HepG2 (cell line): ENCODE measurements at regions not wholly inside any gene's neighbourhood (a gene's known extent, or its start where the extent isn't known, plus 50 kb on each side); places are given as distances from the start of the nearest gene placed in this dataset.

ENCODE experiments used
- ATAC-seq: fragments of 200-7000 bp; cut with Tn5 transposase; 3 replicates; pipeline ENCODE4 v1.9.1; 2020; ENCODE audit warnings: mild to moderate bottlenecking, moderate library complexity
- BruUV-seq: library from RNA; stranded (reverse); fragments of 400-500 nt; replicated peaks from 2 replicates; lab custom pipeline; 2021; lab: Mats Ljungman, UMichigan
- CTCF ChIA-PET: fragments of 300-600 bp; formaldehyde crosslinking; extraction: SDS; loops from one replicate; lab custom pipeline; 2021; ENCODE audit warnings: low total read pairs, inconsistent platforms, low intra/inter-chr PET ratio; lab: Yijun Ruan, JAX
- POLR2A ChIA-PET: fragments of 350-600 bp; sonication (Branson Sonifier 250); formaldehyde crosslinking; loops from one replicate; lab custom pipeline; 2020; ENCODE audit warnings: antibody characterized with exemption, inconsistent platforms; lab: Yijun Ruan, JAX
- DNase-seq: peaks from one replicate; pipeline ENCODE4 v3.0.0-alpha.2; 2015; ENCODE audit warnings: low spot score
- FAIRE-seq: peaks from 3 replicates; lab custom pipeline; 2011; peaks lifted over from hg19 to GRCh38; lab: Jason Lieb, UNC
- H2AFZ ChIP-seq: one replicate; pipeline ENCODE4 v1.6.1; 2011; ENCODE audit warnings: low read length, inconsistent platforms
- H3K27ac ChIP-seq: fragments of 300-600 bp; 3 replicates; pipeline ENCODE4 v1.8.0; 2011; ENCODE audit warnings: mixed run types, mild to moderate bottlenecking, mixed read lengths, low read length, inconsistent platforms; ENCODE audit not compliant: insufficient read depth; ENCODE audit errors: extremely low read length
- H3K27me3 ChIP-seq, 2 experiments: fragments of 200-600 bp in 1 of 2; 2 replicates in 1 of 2; 3 replicates in 1 of 2; pipeline versions ENCODE4 v1.6.0 to v1.8.0; 2011; ENCODE audit warnings: low read length in 2 of 2, mild to moderate bottlenecking in 2 of 2, moderate library complexity in 2 of 2, inconsistent platforms in 1 of 2; ENCODE audit not compliant: insufficient read depth in 2 of 2, control insufficient read depth in 1 of 2
- H3K36me3 ChIP-seq, 2 experiments: fragments of 200-600 bp in 1 of 2; replicated peaks in 1 of 2; 2 replicates in 1 of 2; 3 replicates in 1 of 2; pipeline versions ENCODE4 v1.5.1 to v1.8.0; 2011; ENCODE audit warnings: low read length in 2 of 2, inconsistent platforms in 1 of 2; ENCODE audit not compliant: insufficient read depth in 2 of 2, control insufficient read depth in 1 of 2
- H3K4me1 ChIP-seq: 2 replicates; pipeline ENCODE4 v1.5.1; 2012; ENCODE audit warnings: low read length, inconsistent platforms; ENCODE audit not compliant: insufficient read depth
- H3K4me2 ChIP-seq: 2 replicates; pipeline ENCODE4 v1.6.0; 2011; ENCODE audit warnings: low read depth, low read length, inconsistent platforms
- H3K4me3 ChIP-seq, 3 experiments: fragments of 200-600 bp in 1 of 3; sonication (generic), shearing (Covaris generic) in 1 of 3; replicated peaks in 1 of 3; 2 replicates each; pipeline ENCODE4 v1.5.1; 2011 to 2016; ENCODE audit warnings: low read length in 3 of 3, inconsistent platforms in 2 of 3, low read depth in 2 of 3, mild to moderate bottlenecking in 2 of 3, control low read depth in 1 of 3, mixed read lengths in 1 of 3; ENCODE audit not compliant: insufficient read depth in 1 of 3
- H3K79me2 ChIP-seq: one replicate; pipeline ENCODE4 v1.6.1; 2011; ENCODE audit warnings: low read length, inconsistent platforms; ENCODE audit not compliant: insufficient read depth
- H3K9ac ChIP-seq: 2 replicates; pipeline ENCODE4 v1.6.0; 2011; ENCODE audit warnings: mild to moderate bottlenecking, low read depth, low read length, inconsistent platforms; ENCODE audit not compliant: insufficient read depth
- H3K9me3 ChIP-seq: 2 replicates; pipeline ENCODE4 v1.5.1; 2012; ENCODE audit warnings: mild to moderate bottlenecking, low read length
- H4K20me1 ChIP-seq: 2 replicates; pipeline ENCODE4 v1.6.0; 2011; ENCODE audit warnings: inconsistent platforms, mild to moderate bottlenecking, low read length, moderate library complexity; ENCODE audit not compliant: insufficient read depth
- HDAC2 ChIP-seq: sonication (generic); formaldehyde crosslinking; IDR thresholded peaks from 2 replicates; pipeline ENCODE4 v1.4.0; 2020; ENCODE audit warnings: missing genetic modification reagents
- JARID2 ChIP-seq: sonication (generic); formaldehyde crosslinking; IDR thresholded peaks from 2 replicates; pipeline ENCODE4 v1.8.1; 2023; ENCODE audit warnings: missing genetic modification reagents, inconsistent platforms; ENCODE audit not compliant: insufficient replicate concordance
- TCF12 ChIP-seq, 2 experiments: fragments of 450-650 bp in 1 of 2; sonication (generic) in 1 of 2; formaldehyde crosslinking in 1 of 2; IDR thresholded peaks; 2 replicates each; pipeline versions ENCODE4 v1.6.1 to v1.8.0; 2017 to 2022; ENCODE audit warnings: antibody characterized with exemption in 1 of 2, mild to moderate bottlenecking in 1 of 2, missing genetic modification reagents in 1 of 2, moderate library complexity in 1 of 2
- ZNF10 ChIP-seq: sonication (generic); formaldehyde crosslinking; IDR thresholded peaks from 2 replicates; pipeline ENCODE4 v1.4.0; 2020; ENCODE audit warnings: mild to moderate bottlenecking, low read depth, missing genetic modification reagents, borderline replicate concordance
- ZNF280D ChIP-seq: sonication (generic); formaldehyde crosslinking; IDR thresholded peaks from 2 replicates; pipeline ENCODE4 v1.5.1; 2020; ENCODE audit warnings: mild to moderate bottlenecking, missing genetic modification reagents
- ZNF530 ChIP-seq: sonication (generic); formaldehyde crosslinking; IDR thresholded peaks from 2 replicates; pipeline ENCODE4 v1.5.0; 2020; ENCODE audit warnings: low read depth, mild to moderate bottlenecking, missing genetic modification reagents
- WGBS: methylation state at CpG from one replicate; pipeline ENCODE4 v1.1.6; 2017; ENCODE audit warnings: low lambda C conversion rate; 5-methylcytosine and 5-hydroxymethylcytosine counted together
- in situ Hi-C: cut with HindIII; loops from 2 replicates; pipeline ENCODE4 v1.10.0; 2017; ENCODE audit warnings: low pct_unique_long_range_greater_than_20kb; ENCODE audit not compliant: extremely low pct_ligation_motif_present
- intact Hi-C: fragments of 100-400 bp; cut with micrococcal nuclease; formaldehyde crosslinking; loops from one replicate; pipeline ENCODE4 v1.10.0; 2022; ENCODE audit not compliant: unreplicated experiment

GRCh38 chr9:89701221-89701798 is 96.5 kb downstream of the GADD45G start:
- no peak for ATAC-seq
- CTCF ChIA-PET: no interaction called here
- TF ChIP-seq ZNF530: no peak
- TF ChIP-seq TCF12 (IDR thresholded peaks at IDR 0.05): no peak
- TF ChIP-seq TCF12 (CRISPR knock-in tag; IDR thresholded peaks at IDR 0.05): no peak
- TF ChIP-seq ZNF10 (CRISPR knock-in tag): no peak
- no peak for TF ChIP-seq JARID2 (CRISPR knock-in tag)
- TF ChIP-seq HDAC2: no peak
- TF ChIP-seq ZNF280D (CRISPR knock-in tag): no peak
- TF ChIP-seq, all 625 proteins: peak for 0
- no peak overlapping the region for H3K27ac ChIP-seq
- intact Hi-C loops (no loop called here), in situ Hi-C loops (no loop called here)
- no peaks in the 10 kb centered on the region; a peak in 1 of 5 replicates for H3K27me3 ChIP-seq
- H3K4me2 ChIP-seq: no peak overlapping the region
- H4K20me1 ChIP-seq: no peaks in the 10 kb centered on the region
- H3K79me2 ChIP-seq: no peaks in the 10 kb centered on the region
- FAIRE-seq: no peak
- H3K9ac ChIP-seq: no peak overlapping the region
- no peak overlapping the region for H2AFZ ChIP-seq
- no peaks in the 10 kb centered on the region for H3K9me3 ChIP-seq
- BruUV-seq: no TSS peak
- H3K36me3 ChIP-seq: no peaks in the 10 kb centered on the region
- peaks cover 11% of the 10 kb centered on the region for H3K4me1 ChIP-seq
- no peak overlapping the region for H3K4me3 ChIP-seq
- 60% methylated on average over 12 of the region's 14 CpGs for WGBS
- POLR2A ChIA-PET: no interaction called here
- DNase-seq: no peak
